ENCODE measurements at regions not wholly inside any gene's neighbourhood (a gene's known extent, or its start where the extent isn't known, plus 50 kb on each side); places are given as distances from the start of the nearest gene placed in this dataset.

GRCh38 chr4:148813289-148813688, 371.1 kb upstream of the NR3C2 start:
- Histone ChIP-seq H3K4me3 (no peak overlapping the region), H3K27me3 (no peaks in the 10 kb centered on the region), H3K4me1 (replicated peaks in 1 of 2) (no peaks in the 10 kb centered on the region), H3K9me3 (replicated peaks in 1 of 3) (no peaks in the 10 kb centered on the region), H3K36me3 (replicated peaks in 1 of 2) (no peaks in the 10 kb centered on the region), H3K27ac (no peak overlapping the region)
- TF ChIP-seq POLR2A (IDR thresholded peaks at IDR 0.05), result no peak
- TF ChIP-seq, protein P1, sequence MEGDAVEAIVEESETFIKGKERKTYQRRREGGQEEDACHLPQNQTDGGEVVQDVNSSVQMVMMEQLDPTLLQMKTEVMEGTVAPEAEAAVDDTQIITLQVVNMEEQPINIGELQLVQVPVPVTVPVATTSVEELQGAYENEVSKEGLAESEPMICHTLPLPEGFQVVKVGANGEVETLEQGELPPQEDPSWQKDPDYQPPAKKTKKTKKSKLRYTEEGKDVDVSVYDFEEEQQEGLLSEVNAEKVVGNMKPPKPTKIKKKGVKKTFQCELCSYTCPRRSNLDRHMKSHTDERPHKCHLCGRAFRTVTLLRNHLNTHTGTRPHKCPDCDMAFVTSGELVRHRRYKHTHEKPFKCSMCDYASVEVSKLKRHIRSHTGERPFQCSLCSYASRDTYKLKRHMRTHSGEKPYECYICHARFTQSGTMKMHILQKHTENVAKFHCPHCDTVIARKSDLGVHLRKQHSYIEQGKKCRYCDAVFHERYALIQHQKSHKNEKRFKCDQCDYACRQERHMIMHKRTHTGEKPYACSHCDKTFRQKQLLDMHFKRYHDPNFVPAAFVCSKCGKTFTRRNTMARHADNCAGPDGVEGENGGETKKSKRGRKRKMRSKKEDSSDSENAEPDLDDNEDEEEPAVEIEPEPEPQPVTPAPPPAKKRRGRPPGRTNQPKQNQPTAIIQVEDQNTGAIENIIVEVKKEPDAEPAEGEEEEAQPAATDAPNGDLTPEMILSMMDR (IDR thresholded peaks at IDR 0.05), result no peak
- no peak for DNase-seq
- intact Hi-C loops (cut with DNase I), result no loop called here

GRCh38 chr4:148812101-148812500, 369.9 kb upstream of the NR3C2 start:
- DNase-seq, result no peak
- TF ChIP-seq, protein P1 (IDR thresholded peaks at IDR 0.05), result no peak
- no peak for TF ChIP-seq POLR2A (IDR thresholded peaks at IDR 0.05)
- no peak overlapping the region for H3K27ac ChIP-seq
- H3K9me3 ChIP-seq (replicated peaks in 1 of 3), result no peaks in the 10 kb centered on the region
- H3K27me3 ChIP-seq, result no peaks in the 10 kb centered on the region
- H3K4me1 ChIP-seq (replicated peaks in 1 of 2), result no peaks in the 10 kb centered on the region
- 30 to 55% (median 44%) methylated on average over 3 of the region's 3 CpGs for WGBS, 4 donors
- H3K4me3 ChIP-seq, result no peak overlapping the region
- H3K36me3 ChIP-seq (replicated peaks in 1 of 2), result no peaks in the 10 kb centered on the region
- intact Hi-C loops (cut with DNase I), result no loop called here

GRCh38 chr4:148810461-148810860, 368.2 kb upstream of the NR3C2 start:
- no peak for DNase-seq
- Histone ChIP-seq H3K27ac (no peak overlapping the region), H3K4me3 (no peak overlapping the region), H3K36me3 (replicated peaks in 1 of 2) (no peaks in the 10 kb centered on the region), H3K9me3 (replicated peaks in 1 of 3) (no peaks in the 10 kb centered on the region), H3K4me1 (replicated peaks in 1 of 2) (no peaks in the 10 kb centered on the region), H3K27me3 (no peaks in the 10 kb centered on the region)
- no peak for TF ChIP-seq POLR2A (IDR thresholded peaks at IDR 0.05)
- TF ChIP-seq, protein P1 (IDR thresholded peaks at IDR 0.05), result no peak
- WGBS, 4 donors, result 69 to 83% (median 80%) methylated on average over 2 of the region's 2 CpGs
- intact Hi-C loops (cut with DNase I), result no loop called here

DNA sequence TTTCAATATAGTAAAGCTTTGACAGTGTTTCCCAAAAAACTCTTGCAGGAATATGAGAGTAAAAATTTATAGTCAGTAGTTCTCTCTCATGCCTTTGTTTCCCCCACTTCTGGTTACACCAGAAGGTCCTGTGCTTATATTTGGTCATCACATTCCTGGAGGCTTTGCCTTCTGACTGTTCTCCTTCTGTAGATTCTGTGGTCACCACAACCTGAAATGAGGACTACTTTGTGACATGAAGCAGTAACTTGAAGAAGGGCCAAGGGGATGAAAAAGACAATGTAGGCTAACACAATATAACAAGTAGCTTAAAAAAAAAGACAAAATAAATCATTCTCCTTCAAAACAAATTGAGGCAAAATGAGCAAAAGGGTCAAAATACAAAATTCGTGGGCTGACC, 366.2 kb upstream of the NR3C2 start:
- 44 to 55% (median 53%) methylated on average over 1 of the region's 1 CpG for WGBS, 4 donors
- no peaks in the 10 kb centered on the region for H3K27me3 ChIP-seq

More for the DNA sequence above, 366.2 kb upstream of the NR3C2 start:
- TF ChIP-seq, protein P1 (IDR thresholded peaks at IDR 0.05), result no peak
- TF ChIP-seq POLR2A (IDR thresholded peaks at IDR 0.05), result no peak
- intact Hi-C loops (cut with DNase I), result no loop called here
- H3K9me3 ChIP-seq (replicated peaks in 1 of 3), result no peaks in the 10 kb centered on the region
- no peak overlapping the region for H3K27ac ChIP-seq
- no peaks in the 10 kb centered on the region for H3K4me1 ChIP-seq (replicated peaks in 1 of 2)
- DNase-seq, result no peak
- H3K36me3 ChIP-seq (replicated peaks in 1 of 2), result no peaks in the 10 kb centered on the region
- no peak overlapping the region for H3K4me3 ChIP-seq
